ENCODE measurements at regions not wholly inside any gene's neighbourhood (a gene's known extent, or its start where the extent isn't known, plus 50 kb on each side); places are given as distances from the start of the nearest gene placed in this dataset.

DNA sequence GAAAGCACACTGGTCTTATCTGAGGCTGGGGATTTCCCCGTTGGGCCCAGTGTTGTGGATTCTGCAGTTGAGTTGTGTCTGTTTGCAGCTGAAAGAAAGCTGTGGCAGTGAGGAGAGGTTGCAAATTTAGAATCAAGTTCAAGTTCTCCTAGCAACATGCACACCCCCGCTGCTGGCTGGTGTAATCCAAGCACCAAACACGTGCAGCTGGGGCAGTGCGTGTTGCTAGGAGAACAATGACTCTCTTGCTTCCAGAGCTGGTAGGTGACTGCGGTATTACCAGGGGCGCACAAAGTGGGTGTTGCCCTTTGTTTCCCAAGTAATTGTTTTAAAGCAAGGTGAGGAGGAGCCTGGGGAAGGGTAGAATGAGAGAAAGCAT lies 91.5 kb downstream of the IER5 start:
- no peak for TF ChIP-seq CTCF (conservative IDR thresholded peaks at IDR 0.05; ENCODE audit: low read length)
- no peak for TF ChIP-seq EZH2phosphoT487 (IDR thresholded peaks at IDR 0.05; ENCODE audit: borderline replicate concordance)

Measured in Loucy (cell line).